K562 (cell line): ENCODE measurements at regions not wholly inside any gene's neighbourhood (a gene's known extent, or its start where the extent isn't known, plus 50 kb on each side); places are given as distances from the start of the nearest gene placed in this dataset.

Experiments used
- ATAC-seq: fragments of 200-7000 bp; cut with Tn5 transposase; 3 replicates; pipeline ENCODE4 v1.9.1; 2020; ENCODE audit warnings: moderate library complexity
- BruUV-seq: library from RNA; stranded (reverse); fragments of 400-500 nt; replicated peaks from 2 replicates; lab custom pipeline; 2021; lab: Mats Ljungman, UMichigan
- CTCF ChIA-PET: fragments of 300-600 bp; formaldehyde crosslinking; extraction: SDS; loops from one replicate; lab custom pipeline; 2021; ENCODE audit warnings: low intra/inter-chr PET ratio; lab: Yijun Ruan, JAX
- POLR2A ChIA-PET: fragments of 300-600, 350-650 bp; sonication (Branson Sonifier 250); formaldehyde crosslinking; extraction: SDS; loops from one replicate; lab custom pipeline; 2021; ENCODE audit warnings: antibody characterized with exemption, inconsistent platforms; lab: Yijun Ruan, JAX
- DNase-seq, 4 experiments: peaks; one replicate each; pipeline versions ENCODE4 v3.0.0 to v3.0.0-alpha.2; 2011 to 2018; ENCODE audit warnings: low spot score in 3 of 4, mixed read lengths in 3 of 4; ENCODE audit errors: extremely low read depth in 1 of 4
- FAIRE-seq: peaks from 2 replicates; lab custom pipeline; 2011; peaks lifted over from hg19 to GRCh38; lab: Jason Lieb, UNC
- H2AFZ ChIP-seq: 2 replicates; pipeline ENCODE4 v1.6.0; 2011; ENCODE audit warnings: low read depth, low read length, control low read depth, inconsistent platforms
- H3K27ac ChIP-seq: fragments of 200-600 bp; 3 replicates; pipeline ENCODE4 v1.8.0; 2011; ENCODE audit warnings: low read depth, mild to moderate bottlenecking, control low read depth, inconsistent platforms, low read length, moderate library complexity, mixed read lengths; ENCODE audit errors: extremely low read depth
- H3K27me3 ChIP-seq, 2 experiments: fragments of 300-600 bp in 1 of 2; 2 replicates in 1 of 2; 3 replicates in 1 of 2; pipeline versions ENCODE4 v1.6.0 to v1.8.0; 2011; ENCODE audit warnings: inconsistent platforms in 2 of 2, low read length in 2 of 2, mild to moderate bottlenecking in 1 of 2, mixed read lengths in 1 of 2, moderate library complexity in 1 of 2; ENCODE audit not compliant: control insufficient read depth in 2 of 2, insufficient read depth in 2 of 2
- H3K36me3 ChIP-seq: fragments of 300-600 bp; 3 replicates; pipeline ENCODE4 v1.8.0; 2011; ENCODE audit warnings: mild to moderate bottlenecking, low read length, inconsistent platforms; ENCODE audit not compliant: control insufficient read depth, insufficient read depth
- H3K4me1 ChIP-seq, 2 experiments: fragments of 200-600 bp in 1 of 2; replicated peaks in 1 of 2; 2 replicates in 1 of 2; 3 replicates in 1 of 2; pipeline versions ENCODE4 v1.5.1 to v1.8.0; 2011; ENCODE audit warnings: inconsistent platforms in 2 of 2, low read length in 2 of 2, mild to moderate bottlenecking in 1 of 2, mixed read lengths in 1 of 2, moderate library complexity in 1 of 2; ENCODE audit not compliant: control insufficient read depth in 2 of 2, insufficient read depth in 2 of 2
- H3K4me2 ChIP-seq: 2 replicates; pipeline ENCODE4 v1.6.1; 2011; ENCODE audit warnings: low read length, control low read depth, inconsistent platforms, mixed read lengths; ENCODE audit not compliant: insufficient read depth
- H3K4me3 ChIP-seq: fragments of 200-600 bp; sonication (generic), shearing (Covaris generic); 2 replicates; pipeline ENCODE4 v1.5.1; 2016; ENCODE audit warnings: control low read depth, inconsistent platforms
- H3K79me2 ChIP-seq: fragments of 200-600 bp; 3 replicates; pipeline ENCODE4 v1.8.0; 2011; ENCODE audit warnings: low read length, inconsistent platforms; ENCODE audit not compliant: control insufficient read depth, insufficient read depth
- H3K9ac ChIP-seq, 2 experiments: 2 replicates each; pipeline versions ENCODE4 v1.6.0 to v1.6.1; 2011; ENCODE audit warnings: low read depth in 2 of 2, low read length in 2 of 2, control low read depth in 1 of 2, inconsistent platforms in 1 of 2, mild to moderate bottlenecking in 1 of 2, mixed read lengths in 1 of 2; ENCODE audit not compliant: insufficient read depth in 1 of 2
- H3K9me1 ChIP-seq: one replicate; pipeline ENCODE4 v1.6.0; 2011; ENCODE audit warnings: inconsistent platforms, mild to moderate bottlenecking, low read length, moderate library complexity; ENCODE audit not compliant: control insufficient read depth, insufficient read depth
- H3K9me3 ChIP-seq: replicated peaks from 2 replicates; pipeline ENCODE4 v1.5.1; 2011; ENCODE audit warnings: low read depth, low read length, inconsistent platforms; ENCODE audit not compliant: control insufficient read depth, insufficient read depth
- H4K20me1 ChIP-seq: replicated peaks from 2 replicates; pipeline ENCODE4 v1.6.1; 2011; ENCODE audit warnings: low read length, inconsistent platforms, mixed read lengths; ENCODE audit not compliant: control insufficient read depth, insufficient read depth
- ASH1L ChIP-seq: fragments of 450-650 bp; IDR thresholded peaks from 2 replicates; pipeline ENCODE4 v1.6.1; 2018; ENCODE audit warnings: borderline replicate concordance, mild to moderate bottlenecking, low read depth; ENCODE audit not compliant: partially characterized antibody
- E2F1 ChIP-seq: sonication (generic); formaldehyde crosslinking; IDR thresholded peaks from 2 replicates; pipeline ENCODE4 v1.8.1; 2023; ENCODE audit warnings: mild to moderate bottlenecking, missing genetic modification reagents, moderate library complexity
- GATAD2A ChIP-seq: fragments of 450-650 bp; IDR thresholded peaks from 2 replicates; pipeline ENCODE4 v1.6.1; 2017
- L3MBTL2 ChIP-seq: fragments of 450-650 bp; IDR thresholded peaks from 2 replicates; pipeline ENCODE4 v1.6.1; 2016; ENCODE audit warnings: mild to moderate bottlenecking, moderate library complexity
- MAFK ChIP-seq: IDR thresholded peaks from 2 replicates; pipeline ENCODE4 v1.6.1; 2011; ENCODE audit warnings: low read length, improper control_type of control experiment
- MTA1 ChIP-seq: fragments of 450-650 bp; IDR thresholded peaks from 2 replicates; pipeline ENCODE4 v1.6.1; 2017; ENCODE audit warnings: borderline replicate concordance
- PTRF ChIP-seq: fragments of 450-650 bp; IDR thresholded peaks from 2 replicates; pipeline ENCODE4 v1.6.1; 2016; ENCODE audit warnings: mild to moderate bottlenecking, missing genetic modification characterization, missing compliant biosample characterization
- RCOR1 ChIP-seq, 2 experiments: IDR thresholded peaks; 2 replicates each; pipeline ENCODE4 v1.6.1; 2012; ENCODE audit warnings: low read depth in 2 of 2, low read length in 2 of 2, borderline replicate concordance in 1 of 2, improper control_type of control experiment in 1 of 2
- RNF2 ChIP-seq: sonication (generic); IDR thresholded peaks from 2 replicates; pipeline ENCODE4 v1.6.1; 2016
- SIX5 ChIP-seq, 2 experiments: IDR thresholded peaks; 2 replicates each; pipeline ENCODE4 v1.6.1; 2011; ENCODE audit warnings: low read length in 2 of 2, borderline replicate concordance in 1 of 2, low read depth in 1 of 2, mild to moderate bottlenecking in 1 of 2, moderate library complexity in 1 of 2; ENCODE audit not compliant: insufficient read depth in 1 of 2
- TAF7 ChIP-seq: fragments of 450-650 bp; IDR thresholded peaks from 2 replicates; pipeline ENCODE4 v1.6.1; 2016; ENCODE audit warnings: missing genetic modification characterization, missing compliant biosample characterization
- U2AF1 ChIP-seq: fragments of 200-400 bp; formaldehyde crosslinking; optimal IDR thresholded peaks from 2 replicates; pipeline ENCODE3; 2017; ENCODE audit warnings: mild to moderate bottlenecking, low read depth, low read length, moderate library complexity
- USF2 ChIP-seq: sonication (generic); formaldehyde crosslinking; IDR thresholded peaks from 2 replicates; pipeline ENCODE4 v1.5.0; 2020; ENCODE audit warnings: missing genetic modification reagents
- VEZF1 ChIP-seq: fragments of 200-800 bp; sonication (Bioruptor generic); IDR thresholded peaks from 2 replicates; pipeline ENCODE4 v1.6.1; 2017; ENCODE audit warnings: missing genetic modification characterization, missing compliant biosample characterization
- ZBTB17 ChIP-seq: fragments of 450-650 bp; formaldehyde crosslinking; IDR thresholded peaks from 2 replicates; pipeline ENCODE4 v1.4.0; 2020; ENCODE audit warnings: mild to moderate bottlenecking
- ZNF224 ChIP-seq: sonication (generic); formaldehyde crosslinking; IDR thresholded peaks from 2 replicates; pipeline ENCODE4 v1.8.0; 2022; ENCODE audit warnings: mild to moderate bottlenecking, missing genetic modification reagents
- ZNF449 ChIP-seq: fragments of 250-450 bp; sonication (Bioruptor Pico); IDR thresholded peaks from 2 replicates; pipeline ENCODE4 v1.8.0; 2022; ENCODE audit warnings: moderate library complexity, mild to moderate bottlenecking, inconsistent platforms
- ZSCAN32 ChIP-seq: fragments of 450-650 bp; formaldehyde crosslinking; IDR thresholded peaks from 2 replicates; pipeline ENCODE4 v1.4.0; 2020; ENCODE audit warnings: mild to moderate bottlenecking, moderate library complexity
- WGBS: fragments of 100-300 bp; shearing (Covaris generic); methylation state at CpG from one replicate; pipeline ENCODE4 v1.1.6; 2016; ENCODE audit warnings: low coverage, mixed read lengths; ENCODE audit not compliant: insufficient coverage; ENCODE audit errors: missing lambda C conversion rate; 5-methylcytosine and 5-hydroxymethylcytosine counted together
- in situ Hi-C: fragments of 300-500 bp; cut with MboI; formaldehyde crosslinking; loops from 4 replicates; pipeline ENCODE4 v1.15.0; 2018; ENCODE audit warnings: inconsistent platforms, mixed read lengths
- intact Hi-C: fragments of 100-400 bp; cut with micrococcal nuclease; formaldehyde crosslinking; loops from 2 replicates; pipeline ENCODE4 v1.14.2; 2022
- TF ChIP-seq, protein P1 (sequence below): sonication (generic); formaldehyde crosslinking; IDR thresholded peaks from 2 replicates; pipeline ENCODE4 v1.8.0; 2022; ENCODE audit warnings: missing genetic modification reagents, mild to moderate bottlenecking, moderate library complexity, borderline replicate concordance

DNA sequence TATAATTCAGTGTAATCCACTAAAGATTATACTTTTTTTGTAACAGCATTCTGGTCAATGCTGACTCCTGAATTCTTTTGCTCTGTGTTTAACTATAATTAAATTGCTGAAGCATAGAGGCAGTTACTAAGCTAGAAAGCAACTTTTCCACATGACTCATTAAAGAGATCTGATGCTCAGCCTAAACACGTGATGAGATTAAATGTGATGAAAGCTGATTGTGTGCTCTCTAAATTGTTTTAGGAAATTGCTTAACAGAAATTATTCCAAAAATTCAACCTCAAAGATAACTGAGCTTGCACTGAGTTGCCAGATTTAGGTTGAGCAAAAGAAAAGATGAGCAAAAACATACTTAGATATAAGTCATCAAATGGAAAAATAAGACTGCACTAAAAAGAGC, 1033.6 kb downstream of the FAM181B start:
- intact Hi-C loops: no loop called here
- Histone ChIP-seq H3K27me3 (no peaks in the 10 kb centered on the region), H3K4me1 (no peaks in the 10 kb centered on the region), H3K4me3 (no peak overlapping the region), H3K9ac (no peak overlapping the region), H3K27ac (no peak overlapping the region), H3K79me2 (no peaks in the 10 kb centered on the region), H2AFZ (no peak overlapping the region), H4K20me1 (no peaks in the 10 kb centered on the region), H3K4me2 (no peak overlapping the region), H3K9me1 (no peaks in the 10 kb centered on the region), H3K36me3 (no peaks in the 10 kb centered on the region), H3K9me3 (no peaks in the 10 kb centered on the region)
- ChIA-PET CTCF (no interaction called here), POLR2A (no interaction called here)
- TF ChIP-seq RNF2 (no peak), SIX5 (IDR thresholded peaks at IDR 0.05; ENCODE audit: borderline replicate concordance in 1 of 2, insufficient read depth in 1 of 2, low read depth in 1 of 2, low read length in 2 of 2) (no peak), U2AF1 (no peak), ZNF224 (no peak), VEZF1 (CRISPR knock-in tag) (no peak), ZNF449 (CRISPR knock-in tag) (no peak), MAFK (no peak), ASH1L (no peak), GATAD2A (no peak), L3MBTL2 (no peak), TAF7 (tag) (no peak), E2F1 (CRISPR knock-in tag) (no peak), PTRF (no peak), ZBTB17 (CRISPR knock-in tag) (no peak), ZSCAN32 (CRISPR knock-in tag) (no peak), USF2 (CRISPR knock-in tag) (no peak), RCOR1 (IDR thresholded peaks at IDR 0.05; ENCODE audit: borderline replicate concordance in 1 of 2, low read depth in 2 of 2, low read length in 2 of 2) (no peak), MTA1 (no peak)
- TF ChIP-seq, protein P1, sequence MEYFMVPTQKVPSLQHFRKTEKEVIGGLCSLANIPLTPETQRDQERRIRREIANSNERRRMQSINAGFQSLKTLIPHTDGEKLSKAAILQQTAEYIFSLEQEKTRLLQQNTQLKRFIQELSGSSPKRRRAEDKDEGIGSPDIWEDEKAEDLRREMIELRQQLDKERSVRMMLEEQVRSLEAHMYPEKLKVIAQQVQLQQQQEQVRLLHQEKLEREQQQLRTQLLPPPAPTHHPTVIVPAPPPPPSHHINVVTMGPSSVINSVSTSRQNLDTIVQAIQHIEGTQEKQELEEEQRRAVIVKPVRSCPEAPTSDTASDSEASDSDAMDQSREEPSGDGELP (CRISPR knock-in tag): no peak
- no peak for FAIRE-seq
- ATAC-seq: no peak
- in situ Hi-C loops: no loop called here
- 0% methylated on average over 1 of the region's 1 CpG for whole genome bisulfite sequencing
- no peak for DNase-seq
- BruUV-seq: no TSS peak
